Kidney glomerular epithelial cell (primary cell): ENCODE measurements at regions not wholly inside any gene's neighbourhood (a gene's known extent, or its start where the extent isn't known, plus 50 kb on each side); places are given as distances from the start of the nearest gene placed in this dataset.
"Not testable (repeated sequence)": the region's sequence is repeated elsewhere in the genome, so short reads cannot be mapped to it uniquely, and the experiment has no call there.

Experiments
- DNase-seq: peaks from one replicate; lab custom pipeline; 2025; lab: John Stamatoyannopoulos, UW

- DNase-seq: no peak
Observed at GRCh38 chr6:9307786-9308185, 872.4 kb upstream of the SLC35B3 start.

- DNase-seq: no peak
Observed at GRCh38 chr6:9307187-9307586, 871.8 kb upstream of the SLC35B3 start.

GRCh38 chr6:9295644-9296043 is 860.3 kb upstream of the SLC35B3 start:
- DNase-seq: no peak

- no peak for DNase-seq
Observed at GRCh38 chr6:9292975-9293374, 857.6 kb upstream of the SLC35B3 start.

GRCh38 chr6:9290342-9290741 is 855.0 kb upstream of the SLC35B3 start:
- not testable (repeated sequence) for DNase-seq

GRCh38 chr6:9272671-9273070 is 837.3 kb upstream of the SLC35B3 start:
- DNase-seq: no peak

GRCh38 chr6:9266741-9267140 is 831.4 kb upstream of the SLC35B3 start:
- no peak for DNase-seq

- DNase-seq: no peak
Observed at GRCh38 chr6:9257215-9257614, 821.9 kb upstream of the SLC35B3 start.

GRCh38 chr6:9254251-9254650 is 818.9 kb upstream of the SLC35B3 start:
- no peak for DNase-seq

GRCh38 chr6:9252799-9253198 is 817.5 kb upstream of the SLC35B3 start:
- no peak for DNase-seq

GRCh38 chr6:9250852-9251251 is 815.5 kb upstream of the SLC35B3 start:
- peak; percentile 44 for DNase-seq

GRCh38 chr6:9248133-9248532 is 812.8 kb upstream of the SLC35B3 start:
- DNase-seq: no peak

- no peak for DNase-seq
Observed at GRCh38 chr6:9240861-9241260, 805.5 kb upstream of the SLC35B3 start.

- no peak for DNase-seq
Observed at GRCh38 chr6:9236443-9236842, 801.1 kb upstream of the SLC35B3 start.

- peak; percentile 53 for DNase-seq
Observed at GRCh38 chr6:9233686-9234085, 798.3 kb upstream of the SLC35B3 start.

- DNase-seq: no peak
Observed at GRCh38 chr6:9233226-9233625, 797.9 kb upstream of the SLC35B3 start.

- no peak for DNase-seq
Observed at GRCh38 chr6:9225441-9225871, 790.1 kb upstream of the SLC35B3 start.

- DNase-seq: no peak
Observed at GRCh38 chr6:9224539-9224938, 789.2 kb upstream of the SLC35B3 start.

- not testable (repeated sequence) for DNase-seq
Observed at GRCh38 chr6:9213717-9214116, 778.4 kb upstream of the SLC35B3 start.

GRCh38 chr6:9208966-9209365 is 773.6 kb upstream of the SLC35B3 start:
- peak; percentile 14 for DNase-seq

GRCh38 chr6:9205645-9206044 is 770.3 kb upstream of the SLC35B3 start:
- DNase-seq: no peak

- peak; percentile 63 for DNase-seq
Observed at GRCh38 chr6:9204171-9204570, 768.8 kb upstream of the SLC35B3 start.

- no peak for DNase-seq
Observed at GRCh38 chr6:9200712-9201111, 765.4 kb upstream of the SLC35B3 start.

GRCh38 chr6:9197726-9198125 is 762.4 kb upstream of the SLC35B3 start:
- DNase-seq: no peak

- no peak for DNase-seq
Observed at GRCh38 chr6:9195322-9195721, 760.0 kb upstream of the SLC35B3 start.
